HG03378 (cell line): ENCODE measurements at regions not wholly inside any gene's neighbourhood (a gene's known extent, or its start where the extent isn't known, plus 50 kb on each side); places are given as distances from the start of the nearest gene placed in this dataset.

ENCODE experiments used
- ATAC-seq: cut with Tn5 transposase; IDR thresholded peaks from one replicate; pipeline ENCODE4 v1.9.1; 2021; ENCODE audit warnings: mild to moderate bottlenecking, moderate library complexity; ENCODE audit not compliant: unreplicated experiment

GRCh38 chr2:383888-384287, 96.0 kb upstream of the ALKAL2 start:
- no peak for ATAC-seq

GRCh38 chr2:383178-383577, 95.3 kb upstream of the ALKAL2 start:
- ATAC-seq: no peak

GRCh38 chr2:382728-383022, 94.8 kb upstream of the ALKAL2 start:
- ATAC-seq: no peak

- ATAC-seq: no peak
Measured at GRCh38 chr2:381941-382727, 94.2 kb upstream of the ALKAL2 start.

- no peak for ATAC-seq
Measured at GRCh38 chr2:381181-381580, 93.3 kb upstream of the ALKAL2 start.

GRCh38 chr2:380772-381171, 92.9 kb upstream of the ALKAL2 start:
- no peak for ATAC-seq

- ATAC-seq: no peak
Measured at GRCh38 chr2:380221-380620, 92.3 kb upstream of the ALKAL2 start.

GRCh38 chr2:379778-380177, 91.9 kb upstream of the ALKAL2 start:
- ATAC-seq: no peak

GRCh38 chr2:378364-378763, 90.5 kb upstream of the ALKAL2 start:
- ATAC-seq: no peak

- ATAC-seq: no peak
Measured at GRCh38 chr2:377414-377813, 89.5 kb upstream of the ALKAL2 start.

GRCh38 chr2:375956-376307, 88.0 kb upstream of the ALKAL2 start:
- ATAC-seq: no peak

GRCh38 chr2:375270-375955, 87.5 kb upstream of the ALKAL2 start:
- no peak for ATAC-seq

GRCh38 chr2:368386-368785, 80.5 kb upstream of the ALKAL2 start:
- no peak for ATAC-seq

GRCh38 chr2:367246-367645, 79.4 kb upstream of the ALKAL2 start:
- ATAC-seq: no peak

GRCh38 chr2:366706-367105, 78.8 kb upstream of the ALKAL2 start:
- no peak for ATAC-seq

- ATAC-seq: no peak
Measured at GRCh38 chr2:365367-366275, 77.7 kb upstream of the ALKAL2 start.

- ATAC-seq: no peak
Measured at GRCh38 chr2:363824-364470, 76.1 kb upstream of the ALKAL2 start.

GRCh38 chr2:362924-363323, 75.0 kb upstream of the ALKAL2 start:
- ATAC-seq: no peak

GRCh38 chr2:360124-360523, 72.2 kb upstream of the ALKAL2 start:
- ATAC-seq: no peak

- ATAC-seq: no peak
Measured at GRCh38 chr2:359047-359446, 71.2 kb upstream of the ALKAL2 start.

GRCh38 chr2:357811-358210, 69.9 kb upstream of the ALKAL2 start:
- ATAC-seq: no peak
